Lower leg skin (tissue), 3 donors: ENCODE measurements at regions not wholly inside any gene's neighbourhood (a gene's known extent, or its start where the extent isn't known, plus 50 kb on each side); places are given as distances from the start of the nearest gene placed in this dataset.

ENCODE experiments used
- POLR2A ChIP-seq, 2 donors: fragments of 450-650 bp; IDR thresholded peaks; one replicate each; pipeline ENCODE4 v1.6.1; 2016 to 2017; ENCODE audit warnings: antibody characterized with exemption in 2 of 2, mild to moderate bottlenecking in 1 of 2, moderate library complexity in 1 of 2
- TF ChIP-seq, protein P1 (sequence below), 3 donors: fragments of 450-650 bp; IDR thresholded peaks; one replicate each; pipeline ENCODE4 v1.5.1; 2016; ENCODE audit warnings: antibody characterized with exemption in 3 of 3, mild to moderate bottlenecking in 3 of 3, moderate library complexity in 2 of 3

GRCh38 chr1:42043811-42044210, 109.4 kb upstream of the GUCA2B start:
- TF ChIP-seq, protein P1, sequence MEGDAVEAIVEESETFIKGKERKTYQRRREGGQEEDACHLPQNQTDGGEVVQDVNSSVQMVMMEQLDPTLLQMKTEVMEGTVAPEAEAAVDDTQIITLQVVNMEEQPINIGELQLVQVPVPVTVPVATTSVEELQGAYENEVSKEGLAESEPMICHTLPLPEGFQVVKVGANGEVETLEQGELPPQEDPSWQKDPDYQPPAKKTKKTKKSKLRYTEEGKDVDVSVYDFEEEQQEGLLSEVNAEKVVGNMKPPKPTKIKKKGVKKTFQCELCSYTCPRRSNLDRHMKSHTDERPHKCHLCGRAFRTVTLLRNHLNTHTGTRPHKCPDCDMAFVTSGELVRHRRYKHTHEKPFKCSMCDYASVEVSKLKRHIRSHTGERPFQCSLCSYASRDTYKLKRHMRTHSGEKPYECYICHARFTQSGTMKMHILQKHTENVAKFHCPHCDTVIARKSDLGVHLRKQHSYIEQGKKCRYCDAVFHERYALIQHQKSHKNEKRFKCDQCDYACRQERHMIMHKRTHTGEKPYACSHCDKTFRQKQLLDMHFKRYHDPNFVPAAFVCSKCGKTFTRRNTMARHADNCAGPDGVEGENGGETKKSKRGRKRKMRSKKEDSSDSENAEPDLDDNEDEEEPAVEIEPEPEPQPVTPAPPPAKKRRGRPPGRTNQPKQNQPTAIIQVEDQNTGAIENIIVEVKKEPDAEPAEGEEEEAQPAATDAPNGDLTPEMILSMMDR (IDR thresholded peaks at IDR 0.05): no peak
- TF ChIP-seq POLR2A (IDR thresholded peaks at IDR 0.05): no peak
